CD1c-positive myeloid dendritic cell (primary cell): ENCODE measurements at regions not wholly inside any gene's neighbourhood (a gene's known extent, or its start where the extent isn't known, plus 50 kb on each side); places are given as distances from the start of the nearest gene placed in this dataset.
A peak's percentile ranks its signal among the peaks of the same experiment; 100 is the strongest.

ENCODE experiments used
- DNase-seq: peaks from one replicate; pipeline ENCODE4 v3.0.0-alpha.2; 2016; ENCODE audit errors: extremely low spot score

- DNase-seq = no peak
Measured at GRCh38 chr7:3195160-3195559, 105.9 kb upstream of the SDK1 start.

GRCh38 chr7:3196629-3197400 is 104.2 kb upstream of the SDK1 start:
- no peak for DNase-seq

- no peak for DNase-seq
Measured at GRCh38 chr7:3197567-3198213, 103.4 kb upstream of the SDK1 start.

- DNase-seq = no peak
Measured at GRCh38 chr7:3198316-3198715, 102.7 kb upstream of the SDK1 start.

- DNase-seq = peak; percentile 2
Measured at GRCh38 chr7:3200504-3200903, 100.5 kb upstream of the SDK1 start.

- DNase-seq = no peak
Measured at GRCh38 chr7:3201306-3201705, 99.7 kb upstream of the SDK1 start.

GRCh38 chr7:3201937-3202710 is 98.9 kb upstream of the SDK1 start:
- no peak for DNase-seq

GRCh38 chr7:3204526-3204925 is 96.5 kb upstream of the SDK1 start:
- no peak for DNase-seq

- no peak for DNase-seq
Measured at GRCh38 chr7:3206101-3206500, 95.0 kb upstream of the SDK1 start.

- DNase-seq = no peak
Measured at GRCh38 chr7:3206771-3207191, 94.3 kb upstream of the SDK1 start.

- DNase-seq = no peak
Measured at GRCh38 chr7:3207387-3207902, 93.6 kb upstream of the SDK1 start.

- no peak for DNase-seq
Measured at GRCh38 chr7:3210531-3210930, 90.5 kb upstream of the SDK1 start.

GRCh38 chr7:3214090-3214413 is 87.0 kb upstream of the SDK1 start:
- DNase-seq = no peak

- no peak for DNase-seq
Measured at GRCh38 chr7:3215624-3216585, 85.1 kb upstream of the SDK1 start.

GRCh38 chr7:3217166-3217565 is 83.9 kb upstream of the SDK1 start:
- no peak for DNase-seq

GRCh38 chr7:3218411-3219225 is 82.4 kb upstream of the SDK1 start:
- DNase-seq = no peak

GRCh38 chr7:3229904-3230470 is 71.1 kb upstream of the SDK1 start:
- no peak for DNase-seq

- no peak for DNase-seq
Measured at GRCh38 chr7:3230908-3231307, 70.1 kb upstream of the SDK1 start.

- no peak for DNase-seq
Measured at GRCh38 chr7:3232228-3232627, 68.8 kb upstream of the SDK1 start.

- no peak for DNase-seq
Measured at GRCh38 chr7:3233301-3233700, 67.8 kb upstream of the SDK1 start.
